Hepatocyte (in vitro differentiated cells): ENCODE measurements at regions not wholly inside any gene's neighbourhood (a gene's known extent, or its start where the extent isn't known, plus 50 kb on each side); places are given as distances from the start of the nearest gene placed in this dataset.

ENCODE experiments used
- DNase-seq: peaks from one replicate; pipeline ENCODE4 v3.0.0-alpha.2; 2016; ENCODE audit warnings: low spot score
- H2AFZ ChIP-seq: fragments of 200-600 bp; sonication (generic); 2 replicates; pipeline ENCODE4 v1.6.0; 2016; ENCODE audit warnings: antibody characterized with exemption, mild to moderate bottlenecking
- H3K27ac ChIP-seq: fragments of 200-600 bp; sonication (generic); 2 replicates; pipeline ENCODE4 v1.5.1; 2016; ENCODE audit warnings: mild to moderate bottlenecking
- H3K27me3 ChIP-seq: fragments of 200-600 bp; sonication (generic); 2 replicates; pipeline ENCODE4 v1.6.1; 2016
- H3K36me3 ChIP-seq: fragments of 200-600 bp; sonication (generic); replicated peaks from 2 replicates; pipeline ENCODE4 v1.5.1; 2016; ENCODE audit warnings: low read depth; ENCODE audit not compliant: insufficient read depth
- H3K4me1 ChIP-seq: fragments of 200-600 bp; sonication (generic); 2 replicates; pipeline ENCODE4 v1.5.1; 2016; ENCODE audit warnings: mild to moderate bottlenecking, moderate library complexity; ENCODE audit not compliant: insufficient read depth
- H3K4me2 ChIP-seq: fragments of 200-600 bp; sonication (generic); 2 replicates; pipeline ENCODE4 v1.6.0; 2016
- H3K4me3 ChIP-seq: fragments of 200-600 bp; sonication (generic); 2 replicates; pipeline ENCODE4 v1.5.1; 2016; ENCODE audit warnings: mild to moderate bottlenecking
- H3K79me2 ChIP-seq: fragments of 200-600 bp; sonication (generic); 2 replicates; pipeline ENCODE4 v1.6.0; 2017; ENCODE audit warnings: mild to moderate bottlenecking
- H3K9me2 ChIP-seq: fragments of 200-600 bp; sonication (generic); replicated peaks from 2 replicates; pipeline ENCODE4 v1.6.0; 2017; ENCODE audit warnings: mild to moderate bottlenecking; ENCODE audit not compliant: insufficient read depth
- H3K9me3 ChIP-seq: fragments of 200-600 bp; sonication (generic); 2 replicates; pipeline ENCODE4 v1.5.1; 2016; ENCODE audit warnings: low read depth, mild to moderate bottlenecking
- H4K20me1 ChIP-seq: fragments of 200-600 bp; sonication (generic); 2 replicates; pipeline ENCODE4 v1.6.0; 2016; ENCODE audit warnings: mild to moderate bottlenecking; ENCODE audit not compliant: insufficient read depth, poor library complexity, severe bottlenecking
- CTCF ChIP-seq: fragments of 200-600 bp; sonication (generic); IDR thresholded peaks from 2 replicates; pipeline ENCODE4 v1.5.1; 2016; ENCODE audit warnings: antibody characterized with exemption, mild to moderate bottlenecking; ENCODE audit not compliant: poor library complexity
- EZH2 ChIP-seq: fragments of 200-600 bp; sonication (generic); IDR thresholded peaks from 2 replicates; pipeline ENCODE4 v1.6.1; 2016; ENCODE audit warnings: antibody characterized with exemption, mild to moderate bottlenecking, borderline replicate concordance
- EZH2phosphoT487 ChIP-seq: fragments of 200-600 bp; sonication (generic); IDR thresholded peaks from one replicate; pipeline ENCODE4 v1.6.1; 2018; ENCODE audit warnings: antibody characterized with exemption, mild to moderate bottlenecking, low read depth, moderate library complexity; ENCODE audit not compliant: unreplicated experiment, severe bottlenecking
- WGBS: methylation state at CpG from one replicate; pipeline ENCODE4 v1.1.6; 2016; ENCODE audit warnings: low lambda C conversion rate; ENCODE audit errors: missing lambda C conversion rate; 5-methylcytosine and 5-hydroxymethylcytosine counted together

GRCh38 chr14:80346395-80346794 lies 135.1 kb upstream of the DIO2 start:
- H3K4me1 ChIP-seq: no peaks in the 10 kb centered on the region
- no peaks in the 10 kb centered on the region for H3K9me2 ChIP-seq
- WGBS: 83% methylated on average over 2 of the region's 2 CpGs
- no peak for TF ChIP-seq CTCF
- TF ChIP-seq EZH2: no peak
- TF ChIP-seq EZH2phosphoT487: no peak
- H3K4me3 ChIP-seq: no peak overlapping the region
- no peaks in the 10 kb centered on the region for H3K36me3 ChIP-seq
- no peaks in the 10 kb centered on the region for H3K27me3 ChIP-seq
- no peak overlapping the region for H3K27ac ChIP-seq
- H3K79me2 ChIP-seq: no peaks in the 10 kb centered on the region
- H4K20me1 ChIP-seq: no peaks in the 10 kb centered on the region
- no peaks in the 10 kb centered on the region for H3K9me3 ChIP-seq
- H3K4me2 ChIP-seq: no peak overlapping the region
- DNase-seq: no peak
- H2AFZ ChIP-seq: no peak overlapping the region

- Histone ChIP-seq H3K9me2 (no peaks in the 10 kb centered on the region), H2AFZ (no peak overlapping the region), H3K27ac (no peak overlapping the region), H3K36me3 (no peaks in the 10 kb centered on the region), H4K20me1 (no peaks in the 10 kb centered on the region), H3K4me3 (no peak overlapping the region), H3K9me3 (no peaks in the 10 kb centered on the region), H3K27me3 (no peaks in the 10 kb centered on the region), H3K4me1 (no peaks in the 10 kb centered on the region), H3K79me2 (no peaks in the 10 kb centered on the region), H3K4me2 (no peak overlapping the region)
- no peak for DNase-seq
- TF ChIP-seq EZH2 (no peak), EZH2phosphoT487 (no peak), CTCF (no peak)
- 93% methylated on average over 1 of the region's 1 CpG for WGBS
These were observed 132.9 kb upstream of the DIO2 start for GRCh38 chr14:80344208-80344607.

- Histone ChIP-seq H3K27me3 (no peaks in the 10 kb centered on the region), H3K36me3 (no peaks in the 10 kb centered on the region), H3K4me1 (no peaks in the 10 kb centered on the region), H3K79me2 (no peaks in the 10 kb centered on the region), H3K9me2 (no peaks in the 10 kb centered on the region), H3K9me3 (no peaks in the 10 kb centered on the region), H3K27ac (no peak overlapping the region), H2AFZ (no peak overlapping the region), H3K4me3 (no peak overlapping the region), H3K4me2 (no peak overlapping the region), H4K20me1 (no peaks in the 10 kb centered on the region)
- no peak for DNase-seq
- no peak for TF ChIP-seq EZH2
- WGBS: 93% methylated on average over 2 of the region's 2 CpGs
These were observed 125.4 kb upstream of the DIO2 start for GRCh38 chr14:80336608-80337106.

GRCh38 chr14:80325688-80326087 lies 114.4 kb upstream of the DIO2 start:
- DNase-seq: no peak
- Histone ChIP-seq H3K27me3 (no peaks in the 10 kb centered on the region), H3K36me3 (no peaks in the 10 kb centered on the region), H2AFZ (no peak overlapping the region), H3K79me2 (no peaks in the 10 kb centered on the region), H3K27ac (no peak overlapping the region), H4K20me1 (no peaks in the 10 kb centered on the region), H3K4me1 (peaks cover 8% of the 10 kb centered on the region), H3K4me2 (no peak overlapping the region), H3K9me2 (no peaks in the 10 kb centered on the region), H3K4me3 (no peak overlapping the region), H3K9me3 (no peaks in the 10 kb centered on the region)
- TF ChIP-seq CTCF (no peak), EZH2phosphoT487 (no peak), EZH2 (no peak)
- 21% methylated on average over 1 of the region's 1 CpG for WGBS
